T-cell (primary cell): ENCODE measurements at regions not wholly inside any gene's neighbourhood (a gene's known extent, or its start where the extent isn't known, plus 50 kb on each side); places are given as distances from the start of the nearest gene placed in this dataset.
A peak's percentile ranks its signal among the peaks of the same experiment; 100 is the strongest.

Experiments
- ATAC-seq, 4 experiments: fragments of 200-7000 bp in 3 of 4; fragments of 150-1000 bp in 1 of 4; cut with Tn5 transposase; replicated peaks in 1 of 4; 1 replicate in 3 of 4; 2 replicates in 1 of 4; pipeline ENCODE4 v1.10.0; 2021; ENCODE audit warnings: moderate library complexity in 3 of 4, mild to moderate bottlenecking in 2 of 4, moderate number of reproducible peaks in 1 of 4
- CTCF ChIA-PET, 2 donors: fragments of 300-600 bp; sonication (Branson Sonifier 250); formaldehyde crosslinking; loops; one replicate each; lab custom pipeline; 2022; ENCODE audit warnings: antibody characterized with exemption in 2 of 2; lab: Charles Lee
- POLR2A ChIA-PET, 2 donors: fragments of 300-600 bp; sonication (Branson Sonifier 250); formaldehyde crosslinking; loops; one replicate each; lab custom pipeline; 2022; ENCODE audit warnings: antibody characterized with exemption in 2 of 2; lab: Charles Lee
- DNase-seq, 35 experiments: peaks; one replicate each; pipeline versions ENCODE4 v3.0.0 to v3.0.0-alpha.2; 2013 to 2023
- H3K27ac ChIP-seq: one replicate; pipeline ENCODE4 v1.5.1; 2013; ENCODE audit warnings: low read length
- H3K27me3 ChIP-seq, 2 experiments: replicated peaks in 1 of 2; 1 replicate in 1 of 2; 2 replicates in 1 of 2; pipeline versions ENCODE4 v1.6.1 to v1.7.0; 2013; ENCODE audit warnings: low read length in 1 of 2, mixed read lengths in 1 of 2; ENCODE audit not compliant: control insufficient read depth in 2 of 2, insufficient read depth in 2 of 2; ENCODE audit errors: extremely low read depth in 1 of 2
- H3K36me3 ChIP-seq, 2 donors: 1 replicate in 1 of 2; 2 replicates in 1 of 2; pipeline versions ENCODE4 v1.6.1 to v1.7.0; 2013; ENCODE audit warnings: low read length in 1 of 2; ENCODE audit not compliant: control insufficient read depth in 2 of 2, insufficient read depth in 1 of 2; ENCODE audit errors: extremely low read depth in 1 of 2
- H3K4me1 ChIP-seq, 2 experiments: 1 replicate in 1 of 2; 2 replicates in 1 of 2; pipeline versions ENCODE4 v1.6.1 to v1.7.0; 2013; ENCODE audit warnings: low read length in 2 of 2, mixed read lengths in 1 of 2; ENCODE audit not compliant: insufficient read depth in 2 of 2, control insufficient read depth in 1 of 2; ENCODE audit errors: extremely low read depth in 1 of 2
- H3K4me3 ChIP-seq, 2 donors: 1 replicate in 1 of 2; 2 replicates in 1 of 2; pipeline versions ENCODE4 v1.5.1 to v1.7.0; 2013; ENCODE audit warnings: mild to moderate bottlenecking in 2 of 2, low read length in 1 of 2, moderate library complexity in 1 of 2; ENCODE audit not compliant: control insufficient read depth in 1 of 2; ENCODE audit errors: extremely low read depth in 1 of 2
- H3K9me3 ChIP-seq: 2 replicates; pipeline ENCODE4 v1.7.0; 2013
- H3K27ac Mint-ChIP-seq, 2 donors: one replicate each; pipeline ENCODE4 v1.8.0; 2020 to 2021; ENCODE audit warnings: mild to moderate bottlenecking in 2 of 2, mixed read lengths in 2 of 2
- H3K27me3 Mint-ChIP-seq, 2 donors: one replicate each; pipeline ENCODE4 v1.8.0; 2021 to 2022; ENCODE audit warnings: mixed read lengths in 2 of 2
- H3K36me3 Mint-ChIP-seq: one replicate; pipeline ENCODE4 v1.8.0; 2021; ENCODE audit warnings: mixed read lengths
- H3K4me1 Mint-ChIP-seq, 3 donors: one replicate each; pipeline ENCODE4 v1.8.0; 2020 to 2022; ENCODE audit warnings: mixed read lengths in 3 of 3, mild to moderate bottlenecking in 1 of 3
- H3K4me3 Mint-ChIP-seq, 3 donors: one replicate each; pipeline ENCODE4 v1.8.0; 2020 to 2022; ENCODE audit warnings: mild to moderate bottlenecking in 3 of 3, mixed read lengths in 3 of 3, moderate library complexity in 3 of 3
- H3K9me3 Mint-ChIP-seq, 3 donors: one replicate each; pipeline ENCODE4 v1.8.0; 2020 to 2022; ENCODE audit warnings: mixed read lengths in 3 of 3
- WGBS: methylation state at CpG from one replicate; pipeline ENCODE4 v1.1.5; 2013; ENCODE audit warnings: missing lambda C conversion rate; ENCODE audit not compliant: insufficient coverage; 5-methylcytosine and 5-hydroxymethylcytosine counted together

DNA sequence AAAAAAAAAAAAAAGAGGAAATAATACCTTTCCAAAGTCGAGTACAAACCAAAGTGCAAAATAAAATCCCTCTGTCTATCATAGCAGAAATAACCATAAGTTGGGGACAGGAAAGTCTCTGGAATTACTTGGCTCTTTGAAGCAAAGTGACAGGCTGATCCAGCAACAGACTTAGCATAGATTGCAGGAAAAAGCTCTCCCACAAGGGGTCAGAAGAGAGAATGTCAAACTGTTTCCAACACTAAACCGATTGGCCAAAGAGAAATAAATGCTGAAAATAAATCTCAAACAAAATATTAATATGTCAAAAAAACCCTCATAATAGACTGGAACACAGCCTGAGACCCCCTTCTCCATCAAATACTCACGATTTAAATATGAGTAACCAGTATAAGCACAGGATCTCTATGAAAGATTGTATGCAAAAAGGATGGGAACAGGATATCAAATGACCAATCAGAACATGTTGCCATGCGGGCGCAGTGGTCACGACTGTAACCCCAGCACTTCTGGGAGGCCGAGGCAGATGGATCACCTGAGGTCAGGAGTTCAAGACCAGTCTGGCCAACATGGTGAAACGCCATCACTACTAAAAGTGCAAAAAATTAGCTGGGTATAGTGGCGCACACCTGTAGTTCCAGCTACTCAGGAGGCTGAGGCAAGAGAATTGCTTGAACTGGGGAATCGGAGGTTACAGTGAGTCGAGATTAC is 1000.7 kb upstream of the LRRN3 start:
- DNase-seq (peak in 3 of 35 experiments; percentile 1 to 37 (median 1)), ATAC-seq (no peak)
- Histone ChIP-seq H3K27me3 (no peaks in the 10 kb centered on the region), H3K9me3 (no peaks in the 10 kb centered on the region), H3K4me1 (no peaks in the 10 kb centered on the region), H3K4me3 (no peak overlapping the region), H3K27ac (no peak overlapping the region), H3K36me3 (no peaks in the 10 kb centered on the region)
- peaks cover 0 to 15% of the 10 kb centered on the region in 2 donors for H3K27me3 Mint-ChIP-seq
- CTCF ChIA-PET: interaction anchor here (0.7 to 2.4 kb wide), 2 partner anchors 940 to 1009 kb away, joined by 10 to 13 read pairs; no protein-coding TSS in a partner anchor
- no peak overlapping the region for H3K4me3 Mint-ChIP-seq
- 88% methylated on average over 5 of the region's 11 CpGs for WGBS
- no peaks in the 10 kb centered on the region for H3K36me3 Mint-ChIP-seq
- no peak overlapping the region for H3K27ac Mint-ChIP-seq
- H3K9me3 Mint-ChIP-seq: no peaks in the 10 kb centered on the region
- H3K4me1 Mint-ChIP-seq: no peaks in the 10 kb centered on the region
- POLR2A ChIA-PET: no interaction called here

- CTCF ChIA-PET: no interaction called here
- no peak overlapping the region for H3K4me3 ChIP-seq
- ATAC-seq: no peak
- no peaks in the 10 kb centered on the region for H3K36me3 ChIP-seq
- no peaks in the 10 kb centered on the region for H3K4me1 Mint-ChIP-seq
- H3K27me3 ChIP-seq: no peaks in the 10 kb centered on the region
- DNase-seq: no peak
- no CpG with 5 or more reads among the region's 1 CpG for WGBS
- POLR2A ChIA-PET: no interaction called here
- H3K36me3 Mint-ChIP-seq: no peaks in the 10 kb centered on the region
- peaks cover 0 to 8% of the 10 kb centered on the region in 2 donors for H3K27me3 Mint-ChIP-seq
- H3K4me1 ChIP-seq: no peaks in the 10 kb centered on the region
- H3K27ac ChIP-seq: no peak overlapping the region
- peaks cover 3 to 4% (median 4%) of the 10 kb centered on the region in 3 donors for H3K9me3 Mint-ChIP-seq
- H3K4me3 Mint-ChIP-seq: no peak overlapping the region
- no peak overlapping the region for H3K27ac Mint-ChIP-seq
- H3K9me3 ChIP-seq: no peaks in the 10 kb centered on the region
These were observed 995.4 kb upstream of the LRRN3 start for GRCh38 chr7:110095372-110096052.

DNA sequence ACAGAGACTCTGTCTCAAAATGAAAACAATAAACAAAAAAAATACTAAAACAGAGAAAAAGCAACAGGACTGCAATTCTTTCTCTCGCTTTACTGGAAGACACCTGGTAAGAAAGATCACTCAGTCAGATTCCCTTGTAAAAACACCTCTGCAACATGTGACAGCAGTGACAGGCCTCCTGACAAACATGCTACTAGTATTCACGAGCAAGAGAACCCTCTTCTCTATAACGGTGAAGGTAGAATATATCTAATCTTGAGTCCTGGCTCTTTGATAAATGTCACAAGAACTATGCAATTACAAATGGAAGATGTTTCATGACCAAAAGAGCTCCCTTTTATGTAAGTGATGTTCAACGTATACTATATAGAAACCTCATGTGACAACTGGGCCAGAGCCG is 986.7 kb upstream of the LRRN3 start:
- Histone ChIP-seq H3K4me1 (no peaks in the 10 kb centered on the region), H3K36me3 (no peaks in the 10 kb centered on the region), H3K27me3 (no peaks in the 10 kb centered on the region), H3K27ac (no peak overlapping the region), H3K4me3 (no peak overlapping the region), H3K9me3 (no peaks in the 10 kb centered on the region)
- DNase-seq (no peak), ATAC-seq (no peak)
- Mint-ChIP-seq H3K36me3 (no peaks in the 10 kb centered on the region), H3K4me3 (no peak overlapping the region), H3K27me3 (no peaks in the 10 kb centered on the region), H3K4me1 (no peaks in the 10 kb centered on the region), H3K27ac (no peak overlapping the region), H3K9me3 (peaks cover 3 to 5% (median 4%) of the 10 kb centered on the region in 3 donors)
- CTCF ChIA-PET: no interaction called here
- 100% methylated on average over 1 of the region's 5 CpGs for WGBS
- POLR2A ChIA-PET: no interaction called here

GRCh38 chr7:110105307-110105706 is 985.6 kb upstream of the LRRN3 start:
- Mint-ChIP-seq H3K36me3 (no peaks in the 10 kb centered on the region), H3K27ac (no peak overlapping the region), H3K9me3 (peaks cover 3% of the 10 kb centered on the region in 3 donors), H3K4me1 (no peaks in the 10 kb centered on the region), H3K4me3 (no peak overlapping the region), H3K27me3 (no peaks in the 10 kb centered on the region)
- H3K9me3 ChIP-seq: no peaks in the 10 kb centered on the region
- no peak overlapping the region for H3K4me3 ChIP-seq
- DNase-seq (no peak), ATAC-seq (no peak)
- 62% methylated on average over 3 of the region's 7 CpGs for WGBS
- POLR2A ChIA-PET: no interaction called here
- H3K36me3 ChIP-seq: no peaks in the 10 kb centered on the region
- no peaks in the 10 kb centered on the region for H3K27me3 ChIP-seq
- no peak overlapping the region for H3K27ac ChIP-seq
- CTCF ChIA-PET: no interaction called here
- H3K4me1 ChIP-seq: no peaks in the 10 kb centered on the region

DNA sequence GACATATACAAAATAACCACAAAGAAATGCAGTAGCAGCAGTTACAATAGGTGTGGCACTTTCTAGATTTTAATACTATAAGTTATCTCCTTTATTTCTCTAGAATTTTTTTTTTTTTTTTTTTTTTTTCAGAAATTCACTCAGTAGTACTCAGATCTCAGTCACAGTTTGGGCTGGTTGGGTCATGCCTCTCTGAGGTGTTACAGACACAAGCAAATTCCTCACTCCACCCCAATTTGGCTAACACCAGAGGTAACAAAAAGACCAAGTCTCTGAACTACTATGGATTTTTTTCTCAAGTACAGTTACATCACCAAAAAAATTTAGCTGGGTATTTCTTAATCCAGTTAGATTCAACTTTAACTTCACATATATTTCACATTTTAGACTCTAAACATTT is 985.1 kb upstream of the LRRN3 start:
- H3K27me3 ChIP-seq: no peaks in the 10 kb centered on the region
- ChIA-PET CTCF (no interaction called here), POLR2A (no interaction called here)
- no peak for ATAC-seq
- no peak overlapping the region for H3K27ac Mint-ChIP-seq
- H3K36me3 ChIP-seq: no peaks in the 10 kb centered on the region
- no peak overlapping the region for H3K27ac ChIP-seq
- no peaks in the 10 kb centered on the region for H3K4me1 Mint-ChIP-seq
- no peak overlapping the region for H3K4me3 ChIP-seq
- H3K27me3 Mint-ChIP-seq: no peaks in the 10 kb centered on the region
- no peaks in the 10 kb centered on the region for H3K36me3 Mint-ChIP-seq
- no peak for DNase-seq
- no peak overlapping the region for H3K4me3 Mint-ChIP-seq
- no peaks in the 10 kb centered on the region for H3K9me3 ChIP-seq
- no peaks in the 10 kb centered on the region for H3K4me1 ChIP-seq
- no peaks in the 10 kb centered on the region for H3K9me3 Mint-ChIP-seq

GRCh38 chr7:110119883-110120581 is 970.9 kb upstream of the LRRN3 start:
- Histone ChIP-seq H3K9me3 (no peaks in the 10 kb centered on the region), H3K4me3 (no peak overlapping the region), H3K27ac (no peak overlapping the region), H3K4me1 (no peaks in the 10 kb centered on the region), H3K27me3 (no peaks in the 10 kb centered on the region), H3K36me3 (no peaks in the 10 kb centered on the region)
- POLR2A ChIA-PET: no interaction called here
- 71% methylated on average over 7 of the region's 7 CpGs for WGBS
- Mint-ChIP-seq H3K27me3 (peaks cover 0 to 7% of the 10 kb centered on the region in 2 donors), H3K27ac (no peak overlapping the region), H3K4me3 (no peak overlapping the region), H3K9me3 (peaks cover 16 to 25% (median 18%) of the 10 kb centered on the region in 3 donors), H3K36me3 (no peaks in the 10 kb centered on the region), H3K4me1 (no peaks in the 10 kb centered on the region)
- no peak for DNase-seq
- no peak for ATAC-seq
- CTCF ChIA-PET: no interaction called here
